OCI-LY1 (cell line): ENCODE measurements at regions not wholly inside any gene's neighbourhood (a gene's known extent, or its start where the extent isn't known, plus 50 kb on each side); places are given as distances from the start of the nearest gene placed in this dataset.

Source experiments
- H2AFZ ChIP-seq: fragments of 200-600 bp; sonication (generic), shearing (Covaris generic); 2 replicates; pipeline ENCODE4 v1.6.0; 2014; ENCODE audit warnings: antibody characterized with exemption, mild to moderate bottlenecking, low read length
- H3F3A ChIP-seq: fragments of 200-600 bp; sonication (generic), shearing (Covaris generic); 2 replicates; pipeline ENCODE4 v1.6.0; 2014; ENCODE audit warnings: mild to moderate bottlenecking, antibody characterized with exemption, low read length, moderate library complexity; ENCODE audit not compliant: insufficient read depth
- H3K27ac ChIP-seq: fragments of 200-600 bp; sonication (generic); 2 replicates; pipeline ENCODE4 v1.5.1; 2014; ENCODE audit warnings: low read length, mixed run types, mild to moderate bottlenecking, low read depth; ENCODE audit not compliant: poor library complexity, severe bottlenecking
- H3K27me3 ChIP-seq: fragments of 200-600 bp; sonication (generic); 2 replicates; pipeline ENCODE4 v1.6.0; 2014; ENCODE audit warnings: antibody characterized with exemption, mild to moderate bottlenecking, low read length, moderate library complexity; ENCODE audit not compliant: insufficient read depth
- H3K36me3 ChIP-seq: fragments of 200-600 bp; sonication (generic); 2 replicates; pipeline ENCODE4 v1.6.1; 2014; ENCODE audit warnings: mild to moderate bottlenecking, antibody characterized with exemption, low read length, moderate library complexity, mixed read lengths; ENCODE audit not compliant: insufficient read depth
- H3K4me1 ChIP-seq: fragments of 200-600 bp; sonication (generic); 2 replicates; pipeline ENCODE4 v1.5.1; 2014; ENCODE audit warnings: mild to moderate bottlenecking, low read length, moderate library complexity; ENCODE audit not compliant: insufficient read depth, severe bottlenecking
- H3K4me2 ChIP-seq: fragments of 200-600 bp; sonication (generic), shearing (Covaris generic); 2 replicates; pipeline ENCODE4 v1.6.1; 2014; ENCODE audit warnings: low read length
- H3K4me3 ChIP-seq: fragments of 200-600 bp; sonication (generic); 2 replicates; pipeline ENCODE4 v1.5.1; 2014; ENCODE audit warnings: low read length, low read depth, mild to moderate bottlenecking, mixed read lengths; ENCODE audit not compliant: poor library complexity, severe bottlenecking
- H3K79me2 ChIP-seq: fragments of 200-600 bp; shearing (Covaris generic); 2 replicates; pipeline ENCODE4 v1.6.1; 2016; ENCODE audit warnings: mixed run types, low read length, mixed read lengths; ENCODE audit not compliant: insufficient read depth
- H3K9ac ChIP-seq: fragments of 200-600 bp; sonication (generic), shearing (Covaris generic); 2 replicates; pipeline ENCODE4 v1.6.1; 2014; ENCODE audit warnings: mild to moderate bottlenecking, low read length, mixed read lengths
- H3K9me2 ChIP-seq: fragments of 200-600 bp; sonication (generic), shearing (Covaris generic); 2 replicates; pipeline ENCODE4 v1.6.1; 2014; ENCODE audit warnings: low read depth, mild to moderate bottlenecking, low read length, mixed read lengths
- H3K9me3 ChIP-seq: fragments of 200-600 bp; shearing (Covaris generic); 2 replicates; pipeline ENCODE4 v1.6.1; 2014; ENCODE audit warnings: low read length, mixed read lengths
- H4K20me1 ChIP-seq: fragments of 200-600 bp; sonication (generic), shearing (Covaris generic); 2 replicates; pipeline ENCODE4 v1.6.0; 2016; ENCODE audit warnings: mild to moderate bottlenecking, low read length; ENCODE audit not compliant: insufficient read depth
- CTCF ChIP-seq: fragments of 200-600 bp; sonication (generic), shearing (Covaris generic); IDR thresholded peaks from 2 replicates; pipeline ENCODE4 v1.5.1; 2017; ENCODE audit warnings: mild to moderate bottlenecking, antibody characterized with exemption, low read length, moderate library complexity, mixed read lengths
- EZH2 ChIP-seq: fragments of 200-600 bp; sonication (generic), shearing (Covaris generic); IDR thresholded peaks from 2 replicates; pipeline ENCODE4 v1.8.0; 2017; ENCODE audit warnings: borderline replicate concordance, mixed run types, mild to moderate bottlenecking, antibody characterized with exemption, low read length, moderate library complexity, mixed read lengths

GRCh38 chr2:43080571-43081021 is 145.8 kb downstream of the ZFP36L2 start:
- H3K36me3 ChIP-seq: no peaks in the 10 kb centered on the region
- H2AFZ ChIP-seq: no peak overlapping the region
- no peak overlapping the region for H3K9ac ChIP-seq
- no peaks in the 10 kb centered on the region for H3K9me2 ChIP-seq
- no peaks in the 10 kb centered on the region for H3K4me1 ChIP-seq
- H3K4me3 ChIP-seq: no peak overlapping the region
- H3F3A ChIP-seq: no peaks in the 10 kb centered on the region
- TF ChIP-seq CTCF: no peak
- no peak for TF ChIP-seq EZH2
- peaks cover 3% of the 10 kb centered on the region; the same call in 1 of the 2 replicates for H3K27me3 ChIP-seq
- no peaks in the 10 kb centered on the region for H4K20me1 ChIP-seq
- H3K9me3 ChIP-seq: no peaks in the 10 kb centered on the region
- no peaks in the 10 kb centered on the region for H3K79me2 ChIP-seq
- no peak overlapping the region for H3K27ac ChIP-seq
- H3K4me2 ChIP-seq: no peak overlapping the region

DNA sequence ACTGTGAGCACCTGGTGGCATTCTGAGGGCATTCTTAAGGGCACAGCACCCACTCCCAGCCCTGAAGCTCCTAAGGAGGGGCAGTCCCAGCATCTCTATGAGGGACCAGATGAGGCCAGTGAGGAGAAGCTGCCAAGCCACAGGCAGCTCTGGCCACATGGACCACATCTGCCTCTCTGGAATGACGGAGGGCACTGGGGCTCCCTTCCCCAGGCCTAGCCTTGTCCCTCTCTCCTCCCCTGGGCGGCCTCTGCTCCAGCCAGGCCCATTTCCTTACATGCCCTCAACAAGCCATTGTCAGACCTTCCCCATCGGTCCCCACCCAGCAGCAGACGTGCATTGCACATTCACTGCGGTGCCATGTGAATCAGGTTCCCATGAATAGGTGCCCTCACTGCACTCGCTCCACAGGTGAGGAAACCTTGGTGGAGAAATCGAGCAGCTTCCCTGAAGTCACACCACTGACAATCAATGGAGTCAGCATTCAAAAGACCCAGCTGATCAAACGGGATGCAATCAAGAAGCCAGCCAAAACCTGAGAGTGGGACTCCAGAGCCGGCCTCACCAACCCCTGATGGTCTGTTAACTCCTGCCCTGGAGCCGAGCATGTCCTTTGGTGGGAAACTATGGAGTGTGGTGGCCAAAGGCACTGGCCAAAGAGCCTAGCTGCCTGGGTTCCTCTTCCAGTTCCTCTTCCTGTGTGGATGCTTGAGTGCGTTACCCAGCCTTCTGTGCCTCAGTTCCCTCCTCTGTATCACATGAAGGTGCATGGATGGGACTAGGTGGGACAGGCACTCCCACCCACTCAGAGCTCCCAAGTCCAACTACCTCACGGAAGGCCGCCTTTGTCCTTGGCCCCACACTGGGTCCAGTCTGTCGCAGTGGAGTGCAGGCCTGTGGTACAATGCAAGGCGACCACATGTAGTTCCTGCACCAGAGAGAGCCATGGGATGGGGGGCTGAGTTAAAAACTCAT is 147.3 kb downstream of the ZFP36L2 start:
- TF ChIP-seq CTCF: no peak
- no peak for TF ChIP-seq EZH2
- Histone ChIP-seq H3K27ac (no peak overlapping the region), H3K36me3 (no peaks in the 10 kb centered on the region), H3K9ac (no peak overlapping the region), H3K4me2 (no peak overlapping the region), H4K20me1 (no peaks in the 10 kb centered on the region), H3K79me2 (no peaks in the 10 kb centered on the region), H3K4me3 (no peak overlapping the region), H3K4me1 (no peaks in the 10 kb centered on the region), H3K9me2 (no peaks in the 10 kb centered on the region), H3K9me3 (no peaks in the 10 kb centered on the region), H2AFZ (no peak overlapping the region), H3K27me3 (peaks cover 3% of the 10 kb centered on the region), H3F3A (no peaks in the 10 kb centered on the region)

DNA sequence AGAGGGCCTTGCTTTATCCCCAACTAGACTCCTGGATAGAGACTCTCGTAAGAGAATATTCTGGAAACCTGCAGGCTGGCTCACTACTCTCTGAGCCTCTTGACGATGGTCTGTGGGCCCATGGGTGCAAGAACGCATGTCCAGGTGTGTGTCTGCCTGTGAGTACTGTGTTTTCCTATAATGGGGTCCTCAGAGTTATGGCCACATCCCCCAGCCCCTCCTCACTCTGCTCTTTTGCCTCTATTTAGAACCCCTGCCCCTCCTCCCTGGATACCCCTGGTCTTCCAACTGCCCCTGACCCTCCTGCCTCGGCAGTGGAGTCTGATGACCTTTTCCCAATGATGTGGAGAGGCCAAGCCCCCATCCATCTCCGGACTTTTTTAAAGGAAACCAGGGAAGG is 148.1 kb downstream of the ZFP36L2 start:
- H3K36me3 ChIP-seq: no peaks in the 10 kb centered on the region
- H3K9ac ChIP-seq: no peak overlapping the region
- no peak overlapping the region for H3K4me2 ChIP-seq
- H3K9me2 ChIP-seq: no peaks in the 10 kb centered on the region
- no peaks in the 10 kb centered on the region for H3K4me1 ChIP-seq
- no peak overlapping the region for H3K4me3 ChIP-seq
- H3K79me2 ChIP-seq: no peaks in the 10 kb centered on the region
- no peak for TF ChIP-seq EZH2
- no peak for TF ChIP-seq CTCF
- no peaks in the 10 kb centered on the region for H4K20me1 ChIP-seq
- H2AFZ ChIP-seq: no peak overlapping the region
- H3K9me3 ChIP-seq: no peaks in the 10 kb centered on the region
- H3F3A ChIP-seq: no peaks in the 10 kb centered on the region
- H3K27me3 ChIP-seq: no peaks in the 10 kb centered on the region; the same call in 1 of the 2 replicates
- no peak overlapping the region for H3K27ac ChIP-seq
